Nephron progenitor cell (in vitro differentiated cells): ENCODE measurements at regions not wholly inside any gene's neighbourhood (a gene's known extent, or its start where the extent isn't known, plus 50 kb on each side); places are given as distances from the start of the nearest gene placed in this dataset.

Experiments
- DNase-seq: peaks from one replicate; pipeline ENCODE4 v3.0.0; 2021
- H3K27ac Mint-ChIP-seq: 2 replicates; pipeline ENCODE4 v1.8.0; 2021; ENCODE audit warnings: mild to moderate bottlenecking, moderate library complexity, mixed read lengths
- H3K27me3 Mint-ChIP-seq: 2 replicates; pipeline ENCODE4 v1.8.0; 2021; ENCODE audit warnings: mild to moderate bottlenecking, low read depth, mixed read lengths; ENCODE audit not compliant: poor library complexity
- H3K36me3 Mint-ChIP-seq: 2 replicates; pipeline ENCODE4 v1.8.0; 2021; ENCODE audit warnings: low read depth, mixed read lengths
- H3K4me1 Mint-ChIP-seq: 2 replicates; pipeline ENCODE4 v1.8.0; 2021; ENCODE audit warnings: mixed read lengths
- H3K4me3 Mint-ChIP-seq: 2 replicates; pipeline ENCODE4 v1.8.0; 2021; ENCODE audit warnings: mild to moderate bottlenecking, moderate library complexity, mixed read lengths
- H3K9me3 Mint-ChIP-seq: 2 replicates; pipeline ENCODE4 v1.8.0; 2021; ENCODE audit warnings: mild to moderate bottlenecking, moderate library complexity, mixed read lengths
- CTCF ChIP-seq: fragments of 200-600 bp; sonication (generic); IDR thresholded peaks from 2 replicates; pipeline ENCODE4 v1.5.0; 2021; ENCODE audit warnings: antibody characterized with exemption

DNA sequence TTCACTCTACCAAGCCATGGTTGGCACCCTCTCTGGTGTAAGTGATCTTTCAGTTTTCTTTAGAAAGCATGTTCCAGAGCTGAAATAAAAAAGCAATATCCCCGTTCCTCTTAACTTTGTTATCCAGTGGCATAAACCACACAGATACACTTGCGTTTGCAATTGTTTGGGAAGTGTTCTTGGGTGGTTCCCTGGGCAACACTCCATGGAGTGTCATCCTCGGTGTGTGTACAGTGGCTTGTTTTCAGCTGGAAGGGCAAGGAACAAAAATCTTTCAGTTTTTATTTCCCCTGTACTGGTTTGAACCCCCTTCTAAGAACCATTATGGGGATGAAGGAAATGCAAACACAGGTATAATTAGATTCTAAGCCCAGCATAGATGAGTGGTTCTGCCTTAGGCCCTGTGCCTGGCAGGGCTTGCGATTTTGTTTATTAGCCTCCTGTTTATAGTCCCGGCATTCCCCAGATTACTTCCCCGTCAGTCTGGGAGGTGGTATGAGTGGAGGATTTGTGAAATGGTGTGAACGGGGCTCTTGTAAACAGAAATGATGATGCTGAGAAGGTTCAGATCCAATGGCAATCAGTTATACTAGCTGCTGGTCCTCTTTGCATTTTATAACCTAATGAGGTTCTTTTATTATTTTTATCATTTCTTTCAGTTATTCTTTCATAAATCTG lies 76.0 kb upstream of the CD180 start:
- TF ChIP-seq CTCF = no peak
- peaks cover 59% of the 10 kb centered on the region for H3K9me3 Mint-ChIP-seq
- H3K36me3 Mint-ChIP-seq = peaks cover 43% of the 10 kb centered on the region
- DNase-seq = no peak
- H3K4me1 Mint-ChIP-seq = peaks cover 12% of the 10 kb centered on the region
- H3K27ac Mint-ChIP-seq = peak overlapping the region; percentile 16
- no peak overlapping the region for H3K4me3 Mint-ChIP-seq
- H3K27me3 Mint-ChIP-seq = no peaks in the 10 kb centered on the region

GRCh38 chr5:67268231-67269021 lies 71.8 kb upstream of the CD180 start:
- Mint-ChIP-seq H3K4me3 (no peak overlapping the region), H3K9me3 (peaks cover 39% of the 10 kb centered on the region), H3K4me1 (peaks cover 30% of the 10 kb centered on the region), H3K36me3 (peaks cover 37% of the 10 kb centered on the region), H3K27me3 (peaks cover 8% of the 10 kb centered on the region), H3K27ac (no peak overlapping the region)
- no peak for TF ChIP-seq CTCF
- peak; percentile 76 for DNase-seq

DNA sequence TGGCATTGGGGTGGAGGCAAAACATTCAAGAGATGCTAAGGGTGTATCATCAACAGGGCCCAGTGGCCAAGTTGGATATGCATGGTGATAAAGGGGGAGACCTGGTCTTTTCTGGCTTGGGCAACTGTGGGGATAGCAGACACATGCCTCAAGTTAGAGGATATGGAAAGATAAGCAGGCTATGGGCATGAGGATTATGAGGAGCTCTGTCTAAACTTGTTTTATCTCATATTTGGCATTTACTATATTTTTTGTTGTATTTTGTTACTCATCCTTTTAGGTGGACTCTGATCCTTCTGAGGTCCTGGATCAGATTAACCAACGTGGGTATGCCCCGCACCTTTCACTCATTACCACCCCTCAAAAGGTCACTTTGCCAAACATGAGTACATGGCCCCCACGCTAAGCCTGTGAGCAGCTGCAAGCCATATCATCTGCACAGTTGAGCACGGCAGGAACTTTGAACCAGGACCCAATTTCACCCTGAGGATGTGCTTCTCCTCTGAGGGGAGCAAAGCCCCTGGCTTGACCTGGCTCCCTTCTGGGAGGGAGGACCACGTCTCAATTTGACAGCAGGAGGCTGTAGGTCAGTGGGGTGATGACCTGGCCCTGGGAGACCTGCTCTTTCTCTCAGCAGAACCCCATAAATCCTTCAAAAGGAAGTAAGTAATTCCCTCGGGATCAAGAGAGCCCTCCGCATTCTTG lies 71.1 kb upstream of the CD180 start:
- H3K27ac Mint-ChIP-seq = no peak overlapping the region
- H3K4me1 Mint-ChIP-seq = peaks cover 28% of the 10 kb centered on the region
- H3K9me3 Mint-ChIP-seq = peaks cover 38% of the 10 kb centered on the region
- H3K36me3 Mint-ChIP-seq = peaks cover 31% of the 10 kb centered on the region
- no peak for TF ChIP-seq CTCF
- H3K27me3 Mint-ChIP-seq = peaks cover 8% of the 10 kb centered on the region
- peak; percentile 80 for DNase-seq
- no peak overlapping the region for H3K4me3 Mint-ChIP-seq

- H3K36me3 Mint-ChIP-seq = peaks cover 24% of the 10 kb centered on the region
- peaks cover 26% of the 10 kb centered on the region for H3K4me1 Mint-ChIP-seq
- H3K9me3 Mint-ChIP-seq = peaks cover 31% of the 10 kb centered on the region
- H3K27ac Mint-ChIP-seq = no peak overlapping the region
- no peak overlapping the region for H3K4me3 Mint-ChIP-seq
- TF ChIP-seq CTCF = no peak
- no peak for DNase-seq
- H3K27me3 Mint-ChIP-seq = peaks cover 8% of the 10 kb centered on the region
These were observed 70.2 kb upstream of the CD180 start for GRCh38 chr5:67266654-67267350.

DNA sequence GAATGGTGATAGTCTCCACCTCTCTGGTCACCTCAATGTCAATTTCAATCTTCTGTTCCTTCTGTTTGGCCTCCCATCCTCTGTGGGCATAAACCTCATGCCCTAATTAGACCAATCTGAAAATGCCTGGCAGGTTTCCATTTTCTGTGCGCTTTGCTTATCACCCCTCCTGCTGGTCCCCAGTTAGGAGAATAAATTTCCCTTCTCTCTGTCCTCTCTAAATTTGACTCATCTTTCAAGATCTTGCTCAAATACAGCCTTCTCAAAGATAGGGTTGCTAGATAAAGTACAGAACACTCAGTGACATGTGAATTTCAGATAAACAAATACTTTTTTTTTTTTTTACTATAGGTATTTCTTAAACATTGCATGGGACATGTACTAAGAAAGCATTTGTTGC lies 69.4 kb upstream of the CD180 start:
- Mint-ChIP-seq H3K27ac (no peak overlapping the region), H3K36me3 (peaks cover 25% of the 10 kb centered on the region), H3K4me3 (no peak overlapping the region), H3K9me3 (peaks cover 31% of the 10 kb centered on the region), H3K27me3 (peaks cover 8% of the 10 kb centered on the region), H3K4me1 (peaks cover 23% of the 10 kb centered on the region)
- TF ChIP-seq CTCF = no peak
- no peak for DNase-seq
